SU-DHL-6 (cell line): ENCODE measurements at regions not wholly inside any gene's neighbourhood (a gene's known extent, or its start where the extent isn't known, plus 50 kb on each side); places are given as distances from the start of the nearest gene placed in this dataset.

ENCODE experiments used
- H2AFZ ChIP-seq: fragments of 200-600 bp; sonication (generic); 2 replicates; pipeline ENCODE4 v1.6.1; 2014; ENCODE audit warnings: low read depth, mild to moderate bottlenecking, moderate library complexity, mixed read lengths, antibody characterized with exemption, low read length; ENCODE audit not compliant: severe bottlenecking
- H3F3A ChIP-seq: fragments of 200-600 bp; shearing (Covaris generic); 2 replicates; pipeline ENCODE4 v1.6.0; 2016; ENCODE audit warnings: antibody characterized with exemption, mild to moderate bottlenecking; ENCODE audit not compliant: insufficient read depth
- H3K27ac ChIP-seq: fragments of 200-600 bp; sonication (generic); 2 replicates; pipeline ENCODE4 v1.5.1; 2016; ENCODE audit warnings: low read depth, mild to moderate bottlenecking, low read length, moderate library complexity, mixed read lengths
- H3K27me3 ChIP-seq: fragments of 200-600 bp; sonication (generic), shearing (Covaris generic); 2 replicates; pipeline ENCODE4 v1.6.0; 2014; ENCODE audit warnings: mild to moderate bottlenecking, low read length
- H3K36me3 ChIP-seq: fragments of 200-600 bp; sonication (generic); 2 replicates; pipeline ENCODE4 v1.6.1; 2014; ENCODE audit warnings: mild to moderate bottlenecking, low read length, mixed read lengths
- H3K4me2 ChIP-seq: fragments of 300-600, 200-600 bp; shearing (Covaris generic), sonication (generic); 2 replicates; pipeline ENCODE4 v1.6.0; 2014; ENCODE audit warnings: low read length, low read depth, mild to moderate bottlenecking; ENCODE audit not compliant: poor library complexity, severe bottlenecking
- H3K4me3 ChIP-seq: fragments of 200-600 bp; sonication (generic); 2 replicates; pipeline ENCODE4 v1.5.1; 2014; ENCODE audit warnings: antibody characterized with exemption, low read length, mild to moderate bottlenecking, mixed read lengths; ENCODE audit not compliant: insufficient read depth, poor library complexity, severe bottlenecking
- H3K79me2 ChIP-seq: fragments of 200-600 bp; sonication (generic); 2 replicates; pipeline ENCODE4 v1.6.1; 2014; ENCODE audit warnings: mild to moderate bottlenecking, low read length, moderate library complexity; ENCODE audit not compliant: insufficient read depth
- H3K9ac ChIP-seq: fragments of 200-600 bp; sonication (generic); 2 replicates; pipeline ENCODE4 v1.7.0; 2014; ENCODE audit warnings: mild to moderate bottlenecking, low read length
- H3K9me2 ChIP-seq: fragments of 200-600 bp; sonication (generic); replicated peaks from 2 replicates; pipeline ENCODE4 v1.6.1; 2014; ENCODE audit warnings: low read length; ENCODE audit not compliant: insufficient read depth
- H3K9me3 ChIP-seq: fragments of 200-600 bp; sonication (generic); 2 replicates; pipeline ENCODE4 v1.6.1; 2014; ENCODE audit warnings: low read length, mixed read lengths; ENCODE audit not compliant: insufficient read depth
- H4K20me1 ChIP-seq: fragments of 200-600 bp; sonication (generic); 2 replicates; pipeline ENCODE4 v1.6.1; 2014; ENCODE audit warnings: low read depth, mild to moderate bottlenecking, antibody characterized with exemption, low read length, moderate library complexity, mixed read lengths
- CTCF ChIP-seq: fragments of 200-600 bp; sonication (generic); IDR thresholded peaks from one replicate; pipeline ENCODE4 v1.5.1; 2017; ENCODE audit warnings: antibody characterized with exemption, mild to moderate bottlenecking, low read length, moderate library complexity; ENCODE audit not compliant: insufficient read depth, poor library complexity, severe bottlenecking
- EZH2phosphoT487 ChIP-seq: fragments of 200-600 bp; sonication (generic), shearing (Covaris generic); conservative IDR thresholded peaks from 2 replicates; pipeline ENCODE4 v1.6.1; 2018; ENCODE audit warnings: mild to moderate bottlenecking, antibody characterized with exemption, low read length, moderate library complexity, mixed read lengths

- Histone ChIP-seq H3K27me3 (no peaks in the 10 kb centered on the region), H3K4me2 (no peak overlapping the region), H3F3A (no peaks in the 10 kb centered on the region), H3K79me2 (no peaks in the 10 kb centered on the region), H3K4me3 (no peak overlapping the region), H3K9me2 (no peaks in the 10 kb centered on the region), H3K9me3 (no peaks in the 10 kb centered on the region), H3K9ac (no peak overlapping the region), H2AFZ (no peak overlapping the region), H3K27ac (no peak overlapping the region), H4K20me1 (no peaks in the 10 kb centered on the region), H3K36me3 (no peaks in the 10 kb centered on the region)
- no peak for TF ChIP-seq EZH2phosphoT487
- no peak for TF ChIP-seq CTCF
Observed at GRCh38 chr15:93241696-93242585, 152.9 kb upstream of the RGMA start.

- Histone ChIP-seq H4K20me1 (no peaks in the 10 kb centered on the region), H3K9me3 (no peaks in the 10 kb centered on the region), H3K36me3 (no peaks in the 10 kb centered on the region), H3K4me2 (no peak overlapping the region), H3K9me2 (no peaks in the 10 kb centered on the region), H3K79me2 (no peaks in the 10 kb centered on the region), H3K27ac (no peak overlapping the region), H2AFZ (no peak overlapping the region), H3K9ac (no peak overlapping the region), H3K27me3 (no peaks in the 10 kb centered on the region), H3K4me3 (no peak overlapping the region), H3F3A (no peaks in the 10 kb centered on the region)
- TF ChIP-seq CTCF: no peak
- TF ChIP-seq EZH2phosphoT487: no peak
Observed at GRCh38 chr15:93239993-93240392, 151.0 kb upstream of the RGMA start.

GRCh38 chr15:93239591-93239990, 150.6 kb upstream of the RGMA start:
- TF ChIP-seq CTCF: no peak
- no peak for TF ChIP-seq EZH2phosphoT487
- H3K27me3 ChIP-seq: no peaks in the 10 kb centered on the region
- H3K9me3 ChIP-seq: no peaks in the 10 kb centered on the region
- no peaks in the 10 kb centered on the region for H3K36me3 ChIP-seq
- no peak overlapping the region for H3K4me3 ChIP-seq
- no peaks in the 10 kb centered on the region for H3K79me2 ChIP-seq
- H3F3A ChIP-seq: no peaks in the 10 kb centered on the region
- no peaks in the 10 kb centered on the region for H3K9me2 ChIP-seq
- no peaks in the 10 kb centered on the region for H4K20me1 ChIP-seq
- H2AFZ ChIP-seq: no peak overlapping the region
- H3K9ac ChIP-seq: no peak overlapping the region
- H3K4me2 ChIP-seq: no peak overlapping the region
- H3K27ac ChIP-seq: no peak overlapping the region
